ENCODE measurements at regions not wholly inside any gene's neighbourhood (a gene's known extent, or its start where the extent isn't known, plus 50 kb on each side); places are given as distances from the start of the nearest gene placed in this dataset.

DNA sequence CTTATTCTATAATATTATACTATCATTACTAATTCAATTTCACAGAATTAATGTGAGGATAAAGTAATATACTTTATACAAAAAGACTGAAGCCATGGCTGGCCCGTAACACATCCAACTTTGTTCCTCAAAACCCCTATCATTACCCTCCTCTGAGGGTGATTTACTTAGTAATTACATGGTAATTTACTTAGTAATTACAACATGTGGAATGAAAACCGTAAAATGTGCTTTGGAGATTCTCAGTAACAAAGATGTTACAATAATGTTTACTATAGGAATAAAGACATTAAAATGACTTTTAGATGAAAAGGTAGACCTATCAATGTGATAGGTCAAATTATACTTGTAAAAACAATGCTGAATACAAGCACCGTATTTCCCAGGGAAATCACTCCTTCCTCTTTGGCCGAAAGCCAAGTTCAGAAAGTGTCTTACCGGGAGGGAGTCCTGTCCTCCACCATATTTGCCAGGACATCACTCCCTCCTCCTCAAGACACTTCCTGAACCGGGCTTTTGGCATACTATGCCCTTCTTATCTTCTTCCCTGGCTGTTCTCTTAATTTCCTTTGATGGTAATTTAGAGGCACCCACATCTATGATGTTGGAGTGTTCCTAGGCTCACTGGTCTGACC is 1047.8 kb downstream of the SOCS6 start:
- H3K4me3 ChIP-seq (ENCODE audit: low read depth, low read length) = no peak overlapping the region
- no peak for DNase-seq (ENCODE audit: low read depth)
- no peak for TF ChIP-seq CTCF (IDR thresholded peaks at IDR 0.05; ENCODE audit: insufficient read depth, low read depth, low read length)

DNA sequence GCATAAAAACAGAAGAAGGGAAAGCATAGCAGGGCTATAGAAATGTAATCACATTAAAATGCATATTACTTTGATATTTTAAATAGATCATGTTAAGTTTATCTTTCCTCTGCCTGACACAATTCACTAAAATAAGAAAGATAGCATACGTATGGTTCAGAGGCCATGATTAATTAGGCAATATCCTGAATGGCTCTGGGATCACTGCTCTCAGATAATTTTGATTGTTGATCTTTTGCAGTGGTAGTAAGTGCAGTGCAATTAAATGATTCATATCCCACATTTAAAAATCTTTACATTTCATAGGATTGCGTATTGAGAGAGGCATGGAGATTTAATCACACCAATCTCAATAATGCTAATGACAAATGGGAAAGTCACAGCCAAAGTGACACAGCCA is 1040.7 kb downstream of the SOCS6 start:
- no peak for TF ChIP-seq CTCF (IDR thresholded peaks at IDR 0.05; ENCODE audit: insufficient read depth, low read depth, low read length)
- H3K4me3 ChIP-seq (ENCODE audit: low read depth, low read length) = no peak overlapping the region
- no peak for DNase-seq (ENCODE audit: low read depth)

GRCh38 chr18:71329114-71329513 is 1040.3 kb downstream of the SOCS6 start:
- H3K4me3 ChIP-seq (ENCODE audit: low read depth, low read length) = no peak overlapping the region
- DNase-seq (ENCODE audit: low read depth) = no peak
- no peak for TF ChIP-seq CTCF (IDR thresholded peaks at IDR 0.05; ENCODE audit: insufficient read depth, low read depth, low read length)

GRCh38 chr18:71327850-71328249 is 1039.0 kb downstream of the SOCS6 start:
- no peak for TF ChIP-seq CTCF (IDR thresholded peaks at IDR 0.05; ENCODE audit: insufficient read depth, low read depth, low read length)
- no peak for DNase-seq (ENCODE audit: low read depth)
- no peak overlapping the region for H3K4me3 ChIP-seq (ENCODE audit: low read depth, low read length)

DNA sequence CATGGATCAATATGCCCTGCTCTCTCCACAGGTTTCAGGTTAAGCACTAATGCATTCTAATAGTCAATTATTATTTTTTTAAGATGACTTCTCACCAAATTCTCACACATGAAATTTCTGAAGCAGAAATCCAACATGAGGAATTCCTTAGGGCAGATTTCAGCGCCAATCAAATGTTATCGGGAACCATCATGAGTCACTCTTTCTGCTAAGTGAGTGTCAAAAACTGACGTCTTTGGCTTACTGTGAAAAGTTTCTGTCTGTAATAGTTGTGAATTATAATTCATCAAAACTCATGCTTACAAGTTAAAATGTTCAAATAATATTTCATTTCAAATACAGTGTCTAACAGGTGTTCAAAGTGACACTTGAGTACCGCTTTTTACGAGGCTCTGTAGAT is 1038.6 kb downstream of the SOCS6 start:
- no peak overlapping the region for H3K4me3 ChIP-seq (ENCODE audit: low read depth, low read length)
- no peak for DNase-seq (ENCODE audit: low read depth)
- TF ChIP-seq CTCF (IDR thresholded peaks at IDR 0.05; ENCODE audit: insufficient read depth, low read depth, low read length) = no peak

GRCh38 chr18:71326826-71327225 is 1038.0 kb downstream of the SOCS6 start:
- H3K4me3 ChIP-seq (ENCODE audit: low read depth, low read length) = no peak overlapping the region
- no peak for DNase-seq (ENCODE audit: low read depth)
- no peak for TF ChIP-seq CTCF (IDR thresholded peaks at IDR 0.05; ENCODE audit: insufficient read depth, low read depth, low read length)

DNA sequence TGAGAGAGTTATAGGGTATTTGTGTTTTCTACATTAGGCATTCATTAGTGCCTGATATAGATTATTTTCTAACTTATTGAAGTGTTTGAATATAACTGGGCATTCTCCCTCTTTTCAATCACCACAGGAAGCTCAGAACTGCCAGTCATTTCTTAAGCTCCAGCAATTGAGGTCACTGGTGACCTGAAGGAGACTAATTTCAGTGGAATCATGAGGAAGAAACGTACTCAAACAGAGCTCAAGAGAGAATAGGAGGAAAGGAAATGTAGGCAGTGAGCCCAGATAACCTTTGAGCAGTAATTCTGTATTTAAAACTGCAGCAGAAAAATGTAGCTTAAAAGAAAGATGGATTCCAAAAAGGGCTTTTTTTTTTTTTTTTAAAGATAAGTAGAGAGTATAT is 1035.5 kb downstream of the SOCS6 start:
- TF ChIP-seq CTCF (IDR thresholded peaks at IDR 0.05; ENCODE audit: insufficient read depth, low read depth, low read length) = no peak
- DNase-seq (ENCODE audit: low read depth) = no peak
- no peak overlapping the region for H3K4me3 ChIP-seq (ENCODE audit: low read depth, low read length)

Measured in fibroblast of villous mesenchyme (primary cell).